ENCODE measurements at regions not wholly inside any gene's neighbourhood (a gene's known extent, or its start where the extent isn't known, plus 50 kb on each side); places are given as distances from the start of the nearest gene placed in this dataset.

DNA sequence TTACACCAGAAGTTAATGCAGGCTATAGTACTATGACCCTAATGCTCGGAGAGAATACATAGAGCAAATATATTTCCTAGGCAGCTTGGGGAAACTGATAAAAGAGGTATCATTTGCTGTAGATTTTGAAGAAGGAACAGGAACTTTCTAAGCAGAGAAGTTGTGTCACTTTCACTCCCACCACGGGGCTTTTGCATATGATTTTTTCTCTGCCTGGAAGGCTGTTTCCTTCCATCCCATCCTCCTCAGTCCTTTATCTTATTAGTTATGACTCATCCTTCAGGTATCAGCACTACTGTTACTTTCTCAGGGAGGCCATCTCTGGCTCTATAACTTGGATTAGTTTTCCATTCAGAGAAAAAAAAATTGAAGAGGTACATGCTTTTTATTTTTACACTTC is 2006.1 kb upstream of the WWC1 start:
- TF ChIP-seq EP300 (IDR thresholded peaks at IDR 0.05; ENCODE audit: low read depth) = no peak
- TF ChIP-seq, protein P1, sequence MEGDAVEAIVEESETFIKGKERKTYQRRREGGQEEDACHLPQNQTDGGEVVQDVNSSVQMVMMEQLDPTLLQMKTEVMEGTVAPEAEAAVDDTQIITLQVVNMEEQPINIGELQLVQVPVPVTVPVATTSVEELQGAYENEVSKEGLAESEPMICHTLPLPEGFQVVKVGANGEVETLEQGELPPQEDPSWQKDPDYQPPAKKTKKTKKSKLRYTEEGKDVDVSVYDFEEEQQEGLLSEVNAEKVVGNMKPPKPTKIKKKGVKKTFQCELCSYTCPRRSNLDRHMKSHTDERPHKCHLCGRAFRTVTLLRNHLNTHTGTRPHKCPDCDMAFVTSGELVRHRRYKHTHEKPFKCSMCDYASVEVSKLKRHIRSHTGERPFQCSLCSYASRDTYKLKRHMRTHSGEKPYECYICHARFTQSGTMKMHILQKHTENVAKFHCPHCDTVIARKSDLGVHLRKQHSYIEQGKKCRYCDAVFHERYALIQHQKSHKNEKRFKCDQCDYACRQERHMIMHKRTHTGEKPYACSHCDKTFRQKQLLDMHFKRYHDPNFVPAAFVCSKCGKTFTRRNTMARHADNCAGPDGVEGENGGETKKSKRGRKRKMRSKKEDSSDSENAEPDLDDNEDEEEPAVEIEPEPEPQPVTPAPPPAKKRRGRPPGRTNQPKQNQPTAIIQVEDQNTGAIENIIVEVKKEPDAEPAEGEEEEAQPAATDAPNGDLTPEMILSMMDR (IDR thresholded peaks at IDR 0.05) = no peak

Data from transverse colon (tissue), 3 donors.